A549 (cell line): ENCODE measurements at regions not wholly inside any gene's neighbourhood (a gene's known extent, or its start where the extent isn't known, plus 50 kb on each side); places are given as distances from the start of the nearest gene placed in this dataset.

Experiments used
- CBX2 ChIP-seq: fragments of 200-600 bp; sonication (generic); IDR thresholded peaks from 2 replicates; pipeline ENCODE4 v1.6.1; 2016; ENCODE audit warnings: low read depth, mild to moderate bottlenecking, borderline replicate concordance
- CEBPB ChIP-seq, 2 experiments: fragments of >200 bp in 1 of 2; sonication (Bioruptor Twin) in 1 of 2; formaldehyde crosslinking in 1 of 2; IDR thresholded peaks; 2 replicates each; pipeline ENCODE4 v1.6.1; 2012 to 2016
- CTCF ChIP-seq: fragments of >200 bp; sonication (Bioruptor Twin); formaldehyde crosslinking; IDR thresholded peaks from 3 replicates; pipeline ENCODE4 v1.5.1; 2016
- EP300 ChIP-seq, 2 experiments: fragments of >200 bp; sonication (Bioruptor Twin); formaldehyde crosslinking; IDR thresholded peaks; 2 replicates in 1 of 2; 3 replicates in 1 of 2; pipeline ENCODE4 v1.6.1; 2016 to 2017
- HEYL ChIP-seq: fragments of 250-450 bp; sonication (Bioruptor Pico); IDR thresholded peaks from 2 replicates; pipeline ENCODE4 v1.8.0; 2021; ENCODE audit warnings: mild to moderate bottlenecking, moderate library complexity
- HMGXB4 ChIP-seq: fragments of 250-450 bp; sonication (Bioruptor Pico); IDR thresholded peaks from 2 replicates; pipeline ENCODE4 v1.5.0; 2021; ENCODE audit warnings: mild to moderate bottlenecking, moderate library complexity, borderline replicate concordance
- MAZ ChIP-seq: fragments of 150-350 bp; IDR thresholded peaks from 2 replicates; pipeline ENCODE4 v1.6.1; 2014; ENCODE audit warnings: antibody characterized with exemption, low read depth, low read length, borderline replicate concordance
- NPAS2 ChIP-seq: fragments of 250-450 bp; sonication (Bioruptor Pico); IDR thresholded peaks from 2 replicates; pipeline ENCODE4 v1.8.0; 2022; ENCODE audit warnings: mild to moderate bottlenecking, moderate library complexity, borderline replicate concordance
- POLR2A ChIP-seq: IDR thresholded peaks from 2 replicates; pipeline ENCODE4 v1.6.1; 2012; ENCODE audit warnings: mild to moderate bottlenecking, low read length
- REST ChIP-seq: fragments of 200-600 bp; sonication (generic); IDR thresholded peaks from 2 replicates; pipeline ENCODE4 v1.6.1; 2016; ENCODE audit warnings: antibody characterized with exemption, mild to moderate bottlenecking, moderate library complexity

- no peak for TF ChIP-seq CTCF
- no peak for TF ChIP-seq NPAS2 (CRISPR knock-in tag)
- TF ChIP-seq POLR2A = no peak
- no peak for TF ChIP-seq MAZ
- TF ChIP-seq HMGXB4 (CRISPR knock-in tag) = no peak
- no peak for TF ChIP-seq REST
- TF ChIP-seq CEBPB (IDR thresholded peaks at IDR 0.05) = no peak
- no peak for TF ChIP-seq CBX2
- TF ChIP-seq EP300 (IDR thresholded peaks at IDR 0.05) = no peak
- no peak for TF ChIP-seq HEYL (CRISPR knock-in tag)
Observed at GRCh38 chr18:10100196-10100595, 186.4 kb downstream of the VAPA start.
